A549 (cell line): ENCODE measurements at regions not wholly inside any gene's neighbourhood (a gene's known extent, or its start where the extent isn't known, plus 50 kb on each side); places are given as distances from the start of the nearest gene placed in this dataset.

Source experiments
- ATAC-seq, 2 experiments: fragments of 200-7000 bp in 1 of 2; fragments of >200 bp in 1 of 2; cut with Nextera tagmentation in 1 of 2; cut with Tn5 transposase in 1 of 2; 3 replicates each; pipeline versions ENCODE4 v1.8.0 to v1.9.1; 2018 to 2020; ENCODE audit warnings: mild to moderate bottlenecking in 1 of 2, moderate library complexity in 1 of 2
- CTCF ChIA-PET: fragments of 300-600 bp; sonication (Branson Sonifier 250); formaldehyde crosslinking; extraction: SDS; loops from one replicate; lab custom pipeline; 2021; ENCODE audit warnings: antibody characterized with exemption, inconsistent platforms; lab: Yijun Ruan, JAX
- POLR2A ChIA-PET: fragments of 350-600 bp; formaldehyde crosslinking; extraction: SDS; loops from one replicate; lab custom pipeline; 2021; ENCODE audit warnings: antibody characterized with exemption, inconsistent platforms; lab: Yijun Ruan, JAX
- DNase-seq, 2 experiments: peaks; one replicate each; pipeline versions ENCODE4 v3.0.0 to v3.0.0-alpha.2; 2011 to 2016; ENCODE audit warnings: low read depth in 1 of 2, low spot score in 1 of 2
- FAIRE-seq: peaks from 2 replicates; lab custom pipeline; 2011; peaks lifted over from hg19 to GRCh38; lab: Jason Lieb, UNC
- H3K27ac ChIP-seq, 2 experiments: fragments of >200 bp; sonication (Bioruptor Twin); formaldehyde crosslinking; 3 replicates each; pipeline ENCODE4 v1.5.1; 2016 to 2017
- H3K4me1 ChIP-seq: fragments of >200 bp; sonication (Bioruptor Twin); formaldehyde crosslinking; 3 replicates; pipeline ENCODE4 v1.6.1; 2016
- H3K4me2 ChIP-seq: fragments of >200 bp; sonication (Bioruptor Twin); formaldehyde crosslinking; 3 replicates; pipeline ENCODE4 v1.6.1; 2016
- H3K4me3 ChIP-seq: fragments of >200 bp; sonication (Bioruptor Twin); formaldehyde crosslinking; 3 replicates; pipeline ENCODE4 v1.5.1; 2016
- H3K9me3 ChIP-seq: fragments of >200 bp; sonication (Bioruptor Twin); formaldehyde crosslinking; 3 replicates; pipeline ENCODE4 v1.6.1; 2016
- BHLHE40 ChIP-seq: IDR thresholded peaks from 2 replicates; pipeline ENCODE4 v1.6.1; 2012; ENCODE audit warnings: low read depth, low read length, inconsistent platforms
- CEBPB ChIP-seq, 2 experiments: fragments of >200 bp in 1 of 2; sonication (Bioruptor Twin) in 1 of 2; formaldehyde crosslinking in 1 of 2; IDR thresholded peaks; 2 replicates each; pipeline ENCODE4 v1.6.1; 2012 to 2016
- E2F6 ChIP-seq: IDR thresholded peaks from 2 replicates; pipeline ENCODE4 v1.6.1; 2012; ENCODE audit warnings: low read depth, borderline replicate concordance
- EHF ChIP-seq: fragments of 250-450 bp; sonication (Bioruptor Pico); IDR thresholded peaks from 2 replicates; pipeline ENCODE4 v1.5.0; 2020; ENCODE audit warnings: mild to moderate bottlenecking
- EHMT2 ChIP-seq: fragments of 200-600 bp; sonication (generic); IDR thresholded peaks from 2 replicates; pipeline ENCODE4 v1.6.1; 2016; ENCODE audit warnings: antibody characterized with exemption, low read depth, mild to moderate bottlenecking, moderate library complexity
- ELK1 ChIP-seq: fragments of 150-350 bp; IDR thresholded peaks from 2 replicates; pipeline ENCODE4 v1.6.1; 2014; ENCODE audit warnings: low read depth, mild to moderate bottlenecking, low read length
- EP300 ChIP-seq, 2 experiments: fragments of >200 bp; sonication (Bioruptor Twin); formaldehyde crosslinking; IDR thresholded peaks; 2 replicates in 1 of 2; 3 replicates in 1 of 2; pipeline ENCODE4 v1.6.1; 2016 to 2017
- FOSL2 ChIP-seq, 2 experiments: fragments of 450-650 bp in 1 of 2; fragments of >200 bp in 1 of 2; sonication (Bioruptor Twin) in 1 of 2; formaldehyde crosslinking; IDR thresholded peaks; 2 replicates each; pipeline versions ENCODE4 v1.5.0 to v1.6.1; 2016 to 2020; ENCODE audit warnings: mild to moderate bottlenecking in 1 of 2, moderate library complexity in 1 of 2
- GATA3 ChIP-seq: IDR thresholded peaks from 2 replicates; pipeline ENCODE4 v1.6.1; 2012; ENCODE audit warnings: borderline replicate concordance
- HOXA7 ChIP-seq: fragments of 250-450 bp; sonication (Bioruptor Pico); IDR thresholded peaks from 2 replicates; pipeline ENCODE4 v1.5.0; 2020; ENCODE audit warnings: mild to moderate bottlenecking, moderate library complexity
- HOXB13 ChIP-seq: fragments of 250-450 bp; sonication (Bioruptor Pico); IDR thresholded peaks from 2 replicates; pipeline ENCODE4 v1.5.0; 2020; ENCODE audit warnings: low read depth, mild to moderate bottlenecking, moderate library complexity
- HOXB5 ChIP-seq: fragments of 250-450 bp; sonication (Bioruptor Pico); IDR thresholded peaks from 2 replicates; pipeline ENCODE4 v1.5.0; 2020; ENCODE audit warnings: mild to moderate bottlenecking, moderate library complexity
- JUN ChIP-seq, 2 experiments: fragments of >200 bp; sonication (Bioruptor Twin); formaldehyde crosslinking; IDR thresholded peaks; 2 replicates in 1 of 2; 3 replicates in 1 of 2; pipeline ENCODE4 v1.6.1; 2016 to 2017
- JUNB ChIP-seq: fragments of >200 bp; sonication (Bioruptor Twin); formaldehyde crosslinking; IDR thresholded peaks from 2 replicates; pipeline ENCODE4 v1.6.1; 2016
- KDM1A ChIP-seq: fragments of 200-600 bp; sonication (generic); IDR thresholded peaks from 2 replicates; pipeline ENCODE4 v1.6.1; 2016; ENCODE audit warnings: low read depth, mild to moderate bottlenecking
- MAFK ChIP-seq: fragments of 450-650 bp; IDR thresholded peaks from 2 replicates; pipeline ENCODE4 v1.6.1; 2014; ENCODE audit not compliant: partially characterized antibody
- MAX ChIP-seq: IDR thresholded peaks from 2 replicates; pipeline ENCODE4 v1.6.1; 2012
- NFE2L2 ChIP-seq: fragments of 150-350 bp; conservative IDR thresholded peaks from 2 replicates; pipeline ENCODE4 v1.6.1; 2014; ENCODE audit warnings: low read length
- PBX3 ChIP-seq: IDR thresholded peaks from 2 replicates; pipeline ENCODE4 v1.6.1; 2012
- RAD21 ChIP-seq, 2 experiments: fragments of >200 bp in 1 of 2; sonication (Bioruptor Twin) in 1 of 2; formaldehyde crosslinking in 1 of 2; IDR thresholded peaks in 1 of 2; conservative IDR thresholded peaks in 1 of 2; 2 replicates in 1 of 2; 3 replicates in 1 of 2; pipeline ENCODE4 v1.6.1; 2012 to 2018; ENCODE audit warnings: inconsistent platforms in 1 of 2
- RARB ChIP-seq: fragments of 250-450 bp; sonication (Bioruptor Pico); IDR thresholded peaks from 2 replicates; pipeline ENCODE4 v1.8.0; 2021; ENCODE audit warnings: mild to moderate bottlenecking, moderate library complexity
- REST ChIP-seq: fragments of 200-600 bp; sonication (generic); IDR thresholded peaks from 2 replicates; pipeline ENCODE4 v1.6.1; 2016; ENCODE audit warnings: antibody characterized with exemption, mild to moderate bottlenecking, moderate library complexity
- RFX5 ChIP-seq: fragments of 450-650 bp; IDR thresholded peaks from 2 replicates; pipeline ENCODE4 v1.7.1; 2014; ENCODE audit warnings: antibody characterized with exemption, mild to moderate bottlenecking, moderate library complexity
- RNF2 ChIP-seq: fragments of 200-600 bp; sonication (generic); IDR thresholded peaks from 2 replicates; pipeline ENCODE4 v1.6.1; 2016; ENCODE audit warnings: low read depth, mild to moderate bottlenecking, antibody characterized with exemption, moderate library complexity, borderline replicate concordance
- SMC3 ChIP-seq: fragments of >200 bp; sonication (Bioruptor Twin); formaldehyde crosslinking; IDR thresholded peaks from 3 replicates; pipeline ENCODE4 v1.6.1; 2018; ENCODE audit warnings: inconsistent platforms
- TP53 ChIP-seq: fragments of 250-450 bp; sonication (Bioruptor Pico); IDR thresholded peaks from 2 replicates; pipeline ENCODE4 v1.5.0; 2021; ENCODE audit warnings: mild to moderate bottlenecking, moderate library complexity
- USF2 ChIP-seq: fragments of 450-650 bp; IDR thresholded peaks from 2 replicates; pipeline ENCODE4 v1.6.1; 2014; ENCODE audit warnings: antibody characterized with exemption
- WGBS: methylation state at CpG from one replicate; pipeline ENCODE4 v1.1.6; 2017; ENCODE audit errors: missing lambda C conversion rate; 5-methylcytosine and 5-hydroxymethylcytosine counted together

GRCh38 chr3:177345049-177345972, 148.0 kb upstream of the TBL1XR1 start:
- H3K27ac ChIP-seq: peak overlapping the region; percentile 77 to 94
- WGBS: 14% methylated on average over 12 of the region's 12 CpGs
- POLR2A ChIA-PET: no interaction called here
- peaks cover 32% of the 10 kb centered on the region for H3K4me1 ChIP-seq
- H3K4me2 ChIP-seq: peak overlapping the region; percentile 56
- no peaks in the 10 kb centered on the region for H3K9me3 ChIP-seq
- TF ChIP-seq RARB (no peak), MAX (peak; percentile 89), BHLHE40 (no peak), EP300 (IDR thresholded peaks at IDR 0.05) (peak in 1 of 2 experiments; percentile 53; a peak in 1 of 5 replicates), JUN (IDR thresholded peaks at IDR 0.05) (peak in 1 of 2 experiments; percentile 71; a peak in 2 of 5 replicates), GATA3 (peak; percentile 67; the same call in 1 of the 2 replicates), CEBPB (IDR thresholded peaks at IDR 0.05) (peak in 1 of 2 experiments; percentile 37; a peak in 1 of 4 replicates), EHF (CRISPR knock-in tag) (0 out of 2 replicates have a peak, but pooled peaks have one; percentile 65), NFE2L2 (peak; percentile 60; the same call in 1 of the 2 replicates), HOXB5 (peak; percentile 65; the same call in 1 of the 2 replicates), TP53 (0 out of 2 replicates have a peak, but pooled peaks have one; percentile 60), RAD21 (conservative IDR thresholded peaks at IDR 0.05 in 1 of 2, IDR thresholded peaks at IDR 0.05 in 1 of 2) (peak; percentile 32 to 33; a peak in 2 of 5 replicates), HOXB13 (CRISPR knock-in tag) (peak; percentile 66; the same call in 1 of the 2 replicates), HOXA7 (CRISPR knock-in tag) (0 out of 2 replicates have a peak, but pooled peaks have one; percentile 19), USF2 (no peak), MAFK (peak; percentile 74), RFX5 (no peak), JUNB (peak; percentile 54; the same call in 1 of the 2 replicates), EHMT2 (no peak), SMC3 (no peak), FOSL2 (IDR thresholded peaks at IDR 0.05) (peak; percentile 38; the same call in 1 of the 2 replicates), FOSL2 (CRISPR knock-in tag; IDR thresholded peaks at IDR 0.05) (peak; percentile 95), E2F6 (peak; percentile 63; the same call in 1 of the 2 replicates)
- TF ChIP-seq, all 56 proteins: peak for 16
- ATAC-seq: peak; percentile 99
- no peak overlapping the region for H3K4me3 ChIP-seq
- no peak for FAIRE-seq
- DNase-seq: peak; percentile 81 to 92
- CTCF ChIA-PET: interaction anchor here (1.0 kb wide), 1 partner anchor 8 kb away, joined by 5 read pairs; no protein-coding TSS in a partner anchor

- CTCF ChIA-PET: interaction anchor here (1.0 kb wide), 1 partner anchor 9 kb away, joined by 5 read pairs; no protein-coding TSS in a partner anchor
These were observed 148.8 kb upstream of the TBL1XR1 start for GRCh38 chr3:177345973-177346503.

More at GRCh38 chr3:177345973-177346503, 148.8 kb upstream of the TBL1XR1 start:
- POLR2A ChIA-PET: no interaction called here
- peak overlapping the region; percentile 56 for H3K4me2 ChIP-seq
- no peak for TF ChIP-seq RFX5
- TF ChIP-seq REST: no peak
- no peak for TF ChIP-seq PBX3
- no peak for TF ChIP-seq RNF2
- no peak for TF ChIP-seq BHLHE40
- no peak for TF ChIP-seq KDM1A
- TF ChIP-seq ELK1: no peak
- H3K4me3 ChIP-seq: no peak overlapping the region
- FAIRE-seq (no peak), DNase-seq (no peak), ATAC-seq (0 out of 6 replicates have a peak, but pooled peaks of 1 of the 2 experiments have one; percentile 41)
- H3K27ac ChIP-seq: peak overlapping the region; percentile 77 to 94
- peaks cover 32% of the 10 kb centered on the region for H3K4me1 ChIP-seq
- no peaks in the 10 kb centered on the region for H3K9me3 ChIP-seq
